HG03060 (cell line): ENCODE measurements at regions not wholly inside any gene's neighbourhood (a gene's known extent, or its start where the extent isn't known, plus 50 kb on each side); places are given as distances from the start of the nearest gene placed in this dataset.
"Not testable (repeated sequence)": the region's sequence is repeated elsewhere in the genome, so short reads cannot be mapped to it uniquely, and the experiment has no call there.

Experiments
- ATAC-seq: cut with Tn5 transposase; IDR thresholded peaks from one replicate; pipeline ENCODE4 v1.9.1; 2021; ENCODE audit warnings: low read depth, moderate number of reproducible peaks; ENCODE audit not compliant: unreplicated experiment

DNA sequence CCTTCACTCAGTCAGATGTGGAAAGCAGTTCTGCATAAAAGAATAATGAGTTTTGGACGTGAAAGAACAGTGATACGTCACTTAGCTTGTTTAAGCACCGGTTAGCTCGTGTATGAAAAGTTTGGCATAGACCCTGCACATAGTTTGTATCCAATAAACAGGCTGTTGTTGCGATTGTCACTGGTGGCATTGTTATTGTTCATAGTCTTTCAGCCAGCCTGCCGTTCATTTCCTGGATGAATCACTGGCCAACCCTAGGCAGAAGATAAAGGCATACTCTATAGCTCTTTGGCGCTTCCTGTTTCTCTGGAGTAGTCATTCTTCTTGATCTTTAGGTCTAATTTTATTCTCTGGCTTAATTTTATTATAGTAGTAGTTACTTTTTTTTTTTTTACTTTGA, 57.8 kb upstream of the ANKRD30A start:
- ATAC-seq: no peak

DNA sequence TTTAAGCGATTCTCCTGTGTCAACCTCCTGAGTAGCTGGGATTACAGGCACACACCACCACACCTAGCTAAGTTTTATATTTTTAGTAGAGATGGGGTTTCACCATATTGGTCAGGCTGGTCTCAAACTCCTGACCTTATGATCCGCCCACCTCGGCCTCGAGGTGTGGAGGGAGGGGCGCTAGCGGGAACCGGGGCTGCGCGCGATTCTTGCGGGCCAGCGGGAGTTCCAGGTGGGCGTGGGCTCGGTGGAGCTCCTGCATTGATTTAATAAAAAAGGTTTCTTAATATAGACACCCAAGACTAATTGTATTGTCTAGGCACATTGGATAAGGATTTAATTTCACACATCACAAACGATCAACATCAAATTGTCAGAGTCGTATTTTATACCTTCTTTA, 63.1 kb upstream of the ANKRD30A start:
- not testable (repeated sequence) for ATAC-seq

DNA sequence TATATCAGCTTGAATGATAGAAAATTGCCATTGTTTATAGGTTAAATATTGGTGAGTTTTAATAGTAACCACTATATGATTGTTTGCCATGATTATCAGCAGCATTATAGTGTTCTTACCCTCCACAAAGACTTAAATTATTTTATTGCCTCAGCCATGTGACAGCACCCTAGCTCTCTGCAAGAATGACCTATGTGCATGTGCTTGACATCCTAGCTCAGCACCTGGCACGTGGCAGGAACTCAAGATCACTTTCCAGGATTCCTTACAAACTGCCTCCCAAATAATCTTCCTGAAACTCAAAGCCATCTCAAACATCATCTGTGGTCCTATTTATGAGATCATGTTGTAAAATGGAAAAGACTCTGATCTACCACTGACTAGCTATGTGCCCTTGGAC, 68.1 kb upstream of the ANKRD30A start:
- ATAC-seq: no peak

DNA sequence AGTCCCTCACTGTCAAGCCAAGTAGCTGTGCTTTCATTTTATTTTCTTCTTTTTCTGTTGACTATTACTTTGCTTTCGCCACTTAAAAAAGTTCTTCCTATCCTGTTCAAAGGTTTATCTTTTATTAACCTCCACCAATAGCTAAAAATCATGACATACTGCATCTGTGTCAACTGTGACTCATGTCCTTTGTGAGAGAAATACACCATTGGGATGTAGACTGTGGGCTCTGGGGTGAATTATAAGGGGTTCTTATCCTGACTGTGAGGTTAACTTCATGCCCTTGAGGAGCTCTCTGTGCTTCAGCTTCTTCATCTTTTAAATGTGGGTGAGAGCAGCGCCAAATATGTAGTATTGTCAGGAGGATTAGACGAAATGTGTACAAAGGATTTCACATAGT, 71.9 kb upstream of the ANKRD30A start:
- no peak for ATAC-seq

DNA sequence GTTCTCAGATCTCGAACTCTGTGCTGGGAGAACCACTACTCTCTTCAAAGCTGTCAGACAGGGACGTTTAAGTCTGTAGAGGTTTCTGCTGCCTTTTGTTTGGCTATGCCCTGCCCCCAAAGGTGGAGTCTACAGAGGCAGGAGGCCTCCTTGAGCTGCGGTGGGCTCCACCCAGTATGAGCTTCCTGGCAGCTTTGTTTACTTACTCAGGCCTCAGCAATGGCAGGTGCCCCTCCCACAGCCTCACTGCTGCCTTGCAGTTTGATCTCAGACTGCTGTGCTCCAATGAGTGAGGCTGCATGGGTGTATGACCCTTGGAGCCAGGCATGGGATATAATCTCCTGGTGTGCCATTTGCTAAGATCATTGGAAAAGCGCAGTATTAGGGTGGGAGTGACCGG, 75.4 kb upstream of the ANKRD30A start:
- not testable (repeated sequence) for ATAC-seq

DNA sequence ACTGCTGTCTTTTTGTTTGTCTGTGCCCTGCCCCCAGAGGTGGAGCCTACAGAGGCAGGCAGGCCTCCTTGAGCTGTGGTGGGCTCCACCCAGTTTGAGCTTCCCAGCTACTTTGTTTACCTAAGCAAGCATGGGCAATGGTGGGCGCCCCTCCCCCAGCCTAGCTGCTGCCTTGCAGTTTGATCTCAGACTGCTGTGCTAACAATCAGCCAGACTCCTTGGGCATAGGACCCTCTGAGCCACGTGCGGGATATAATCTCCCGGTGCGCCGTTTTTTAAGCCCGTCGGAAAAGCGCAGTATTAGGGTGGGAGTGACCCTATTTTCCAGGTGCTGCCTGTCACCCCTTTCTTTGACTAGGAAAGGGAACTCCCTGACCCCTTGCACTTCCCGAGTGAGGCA, 81.1 kb upstream of the ANKRD30A start:
- ATAC-seq: not testable (repeated sequence)

DNA sequence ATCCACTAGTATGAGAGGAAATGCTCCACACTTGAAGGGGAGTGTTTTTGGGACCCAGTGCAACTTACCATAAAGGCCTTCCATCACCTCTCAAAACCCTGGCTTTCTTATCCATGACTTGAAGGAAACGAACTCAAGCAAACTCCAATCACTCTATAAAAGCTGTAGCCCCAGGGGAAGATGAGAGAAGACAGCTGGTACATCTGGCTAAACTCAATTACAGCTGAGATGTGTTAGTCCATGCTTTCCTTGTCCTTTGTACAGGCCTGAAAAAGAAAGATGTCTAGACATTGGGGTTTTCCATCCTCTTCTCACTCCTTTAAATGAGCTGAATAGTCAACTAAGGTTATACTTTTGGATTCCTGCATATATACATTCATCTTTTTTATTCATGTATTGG, 89.5 kb upstream of the ANKRD30A start:
- ATAC-seq: no peak

DNA sequence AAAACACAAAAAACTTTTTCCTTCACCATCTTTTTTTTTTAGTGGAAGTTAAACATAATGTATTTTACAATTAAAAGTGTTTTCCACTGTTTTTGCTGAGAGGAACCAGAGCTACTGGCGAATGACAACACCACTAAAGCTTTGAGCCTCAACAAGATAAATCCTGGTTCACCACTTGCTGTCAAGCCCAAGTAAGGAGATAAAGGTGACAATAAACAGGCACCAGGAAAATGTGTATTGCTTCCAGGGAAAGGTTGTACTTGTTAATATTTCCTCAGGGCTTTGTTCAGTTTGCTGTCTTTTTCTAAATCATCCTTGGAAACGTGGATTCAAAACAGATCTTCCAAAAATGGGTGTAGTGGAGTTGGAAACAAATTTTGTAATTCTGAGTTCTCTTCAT, 109.9 kb upstream of the ANKRD30A start:
- no peak for ATAC-seq

DNA sequence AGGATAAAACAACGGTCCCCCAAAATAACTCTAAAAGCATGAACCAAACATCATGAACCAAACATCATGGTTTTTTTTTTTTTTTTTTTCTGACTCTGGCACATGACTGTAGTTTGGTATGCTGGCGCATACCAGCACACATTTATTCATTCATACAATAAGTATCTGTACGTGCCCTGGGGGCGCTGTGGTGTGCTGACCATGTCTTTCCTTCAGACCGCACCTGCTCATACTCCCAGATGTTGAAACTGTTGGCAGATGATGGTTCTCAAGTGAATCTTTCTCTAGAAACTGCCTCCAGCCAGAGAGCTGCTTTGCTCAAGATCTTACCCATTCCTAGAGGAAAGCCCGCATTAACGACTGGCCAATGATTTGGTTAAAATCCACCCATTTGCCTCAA, 114.7 kb upstream of the ANKRD30A start:
- ATAC-seq: no peak

DNA sequence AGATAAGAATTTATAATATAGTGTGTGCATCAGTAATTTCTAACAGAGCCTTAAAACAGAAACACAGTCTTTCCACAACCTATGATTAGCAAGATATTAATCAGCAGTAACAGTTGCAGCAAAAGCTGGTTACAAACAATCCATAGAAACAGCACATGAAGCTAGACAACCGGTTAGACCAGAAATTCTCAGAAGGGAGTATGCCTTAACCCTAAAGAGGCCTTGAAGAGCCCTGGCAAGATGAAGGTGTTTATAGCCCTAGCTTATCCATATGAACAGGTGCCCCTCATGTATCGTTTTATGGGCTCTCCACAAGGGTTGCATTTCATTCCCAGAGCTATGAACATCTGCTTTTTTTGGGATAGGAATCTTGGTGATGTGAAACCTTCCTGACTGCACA, 117.1 kb upstream of the ANKRD30A start:
- not testable (repeated sequence) for ATAC-seq

DNA sequence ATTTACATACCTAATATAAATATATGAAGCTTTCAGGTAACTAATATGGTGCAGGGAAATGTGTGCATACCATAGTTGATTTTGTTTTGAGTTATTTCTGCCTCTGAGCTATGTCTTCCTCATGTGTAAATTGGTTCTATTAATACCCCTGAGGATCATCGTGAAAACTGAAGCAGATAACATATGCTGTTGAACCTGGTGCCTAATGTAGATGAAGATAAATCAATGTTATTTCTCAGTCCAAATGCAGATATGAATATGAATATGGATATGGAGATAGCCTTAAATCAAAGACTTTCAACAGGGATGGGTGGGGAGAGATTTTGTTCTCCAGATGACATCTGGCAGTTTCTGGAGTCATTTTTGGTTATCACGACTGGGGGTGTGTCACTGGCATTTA, 122.3 kb upstream of the ANKRD30A start:
- no peak for ATAC-seq

DNA sequence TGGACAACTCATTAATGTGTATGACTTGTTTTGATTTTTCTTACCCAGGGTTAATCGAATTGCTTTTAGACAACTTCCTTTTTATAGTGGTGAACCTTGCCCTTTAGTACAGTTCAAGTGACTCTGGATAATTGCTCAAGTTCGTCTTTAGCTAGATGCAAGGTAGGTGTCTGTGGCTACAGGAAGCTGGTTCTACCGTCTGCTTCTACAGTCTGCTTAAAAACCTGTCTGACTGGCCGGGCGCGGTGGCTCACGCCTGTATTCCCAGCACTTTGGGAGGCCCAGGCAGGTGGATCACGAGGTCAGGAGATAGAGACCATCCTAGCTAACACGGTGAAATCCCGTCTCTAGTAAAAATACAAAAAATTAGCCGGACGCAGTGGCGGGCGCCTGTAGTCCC, 129.6 kb upstream of the ANKRD30A start:
- not testable (repeated sequence) for ATAC-seq

DNA sequence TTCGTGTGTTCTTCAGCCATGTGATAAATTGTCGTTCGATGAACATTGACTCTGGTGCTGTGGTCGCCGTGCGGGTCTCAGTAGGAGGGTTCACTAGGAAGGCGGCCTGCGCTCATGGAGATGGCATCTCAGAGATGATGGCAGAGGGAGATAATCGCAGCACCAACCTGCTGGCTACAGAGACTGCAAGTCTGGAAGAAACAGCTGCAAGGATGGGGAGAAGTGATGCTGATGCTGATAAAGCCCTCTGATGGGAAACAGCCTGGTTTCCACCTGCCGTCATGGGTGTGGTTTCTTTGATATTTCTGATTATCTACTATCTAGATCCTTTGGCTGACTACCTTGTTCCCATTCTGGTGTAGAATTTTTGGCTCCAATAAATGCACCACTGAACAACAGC, 130.5 kb upstream of the ANKRD30A start:
- no peak for ATAC-seq

DNA sequence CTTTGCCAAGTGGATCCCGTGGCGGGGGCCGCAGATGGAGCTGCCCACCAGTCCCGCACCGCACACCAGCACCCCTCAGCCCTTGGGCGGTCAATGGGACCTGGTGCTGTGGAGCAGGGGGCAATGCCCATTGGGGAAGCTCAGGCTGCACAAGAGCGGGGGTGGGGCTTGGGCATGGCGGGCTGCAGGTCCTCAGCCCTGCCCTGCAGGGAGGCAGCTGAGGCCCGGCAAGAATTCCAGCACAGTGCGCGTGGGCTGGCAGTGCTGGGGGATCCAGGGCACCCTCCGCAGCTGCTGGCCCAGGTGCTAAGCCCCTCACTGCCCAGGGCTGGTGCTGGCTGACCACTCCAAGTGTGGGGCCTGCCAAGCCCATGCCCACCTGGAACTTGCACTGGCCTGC, 136.2 kb upstream of the ANKRD30A start:
- ATAC-seq: no peak

DNA sequence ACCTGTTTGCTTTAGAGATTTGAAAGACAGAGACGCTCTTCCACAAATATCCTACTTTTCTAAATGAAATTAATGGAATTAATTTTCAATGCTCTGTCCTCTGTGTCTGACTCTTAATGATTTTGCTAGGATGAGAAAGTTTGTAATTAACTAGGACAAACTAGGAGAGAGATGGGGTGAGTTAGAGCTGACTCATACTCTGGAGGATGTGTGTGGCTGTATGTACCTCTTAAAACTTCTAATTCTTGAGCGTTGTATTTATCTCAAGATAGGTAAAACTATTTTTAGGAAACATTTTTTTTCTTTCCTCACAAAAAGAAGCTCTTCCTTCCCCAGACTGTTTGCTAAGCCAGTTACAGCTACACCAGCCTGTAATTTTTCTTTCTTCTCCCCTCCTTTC, 178.8 kb upstream of the ANKRD30A start:
- no peak for ATAC-seq

DNA sequence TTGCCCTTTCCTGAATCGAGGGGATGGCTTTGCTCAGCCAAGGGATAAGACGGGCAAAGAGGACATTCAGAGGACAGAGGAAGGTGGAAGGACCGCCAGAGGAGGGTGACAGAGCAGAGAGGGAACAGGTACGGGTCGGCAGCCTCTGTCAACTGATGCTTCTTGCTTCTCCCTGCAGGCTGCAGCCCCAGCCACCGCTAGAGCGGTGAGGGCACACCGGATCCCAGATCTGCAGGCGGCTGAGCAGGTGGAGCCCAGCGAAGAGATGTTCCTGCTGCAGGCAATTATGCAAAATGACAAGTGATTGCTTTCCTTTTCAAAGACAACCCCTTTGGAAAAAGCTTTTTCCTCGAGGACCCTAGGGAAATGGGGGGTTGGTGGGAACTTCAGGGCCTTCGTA, 181.9 kb upstream of the ANKRD30A start:
- no peak for ATAC-seq

DNA sequence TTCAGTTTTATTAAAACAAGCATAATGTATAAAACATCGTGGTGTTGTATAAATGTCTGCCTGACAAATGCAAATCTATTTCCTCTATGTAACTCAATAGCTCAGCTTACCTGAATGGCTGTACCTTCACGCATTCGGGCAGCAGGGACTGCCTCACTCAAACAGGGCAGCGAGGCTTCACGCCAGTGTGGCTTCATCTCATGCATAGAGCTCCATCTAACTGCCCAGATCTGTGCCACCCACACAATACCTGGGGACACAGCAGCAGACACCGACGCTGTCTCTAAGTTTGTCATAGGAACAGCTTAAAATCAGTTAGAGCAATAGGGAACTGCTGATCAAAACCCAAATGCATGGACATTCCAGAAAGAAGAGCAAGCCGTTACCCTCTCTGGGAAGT, 182.8 kb upstream of the ANKRD30A start:
- no peak for ATAC-seq

DNA sequence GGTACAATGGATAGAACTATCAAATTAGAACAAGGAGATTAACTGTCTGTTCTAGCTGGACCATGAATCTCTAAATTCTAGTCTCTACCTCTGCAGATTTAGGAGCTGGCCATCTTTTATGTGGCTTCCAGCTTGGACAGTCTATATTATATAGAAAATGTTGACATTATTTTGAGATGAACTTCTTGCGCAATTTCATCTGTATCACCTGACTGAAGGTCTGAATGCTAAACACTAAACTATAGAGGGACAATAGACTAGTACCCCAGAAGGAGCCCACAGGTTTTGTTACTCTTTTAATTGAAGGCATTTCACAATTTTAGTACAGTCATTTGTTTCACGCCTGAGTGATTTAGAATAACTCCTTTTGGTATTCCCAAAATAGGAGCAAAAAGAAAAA, 222.4 kb upstream of the ANKRD30A start:
- no peak for ATAC-seq

DNA sequence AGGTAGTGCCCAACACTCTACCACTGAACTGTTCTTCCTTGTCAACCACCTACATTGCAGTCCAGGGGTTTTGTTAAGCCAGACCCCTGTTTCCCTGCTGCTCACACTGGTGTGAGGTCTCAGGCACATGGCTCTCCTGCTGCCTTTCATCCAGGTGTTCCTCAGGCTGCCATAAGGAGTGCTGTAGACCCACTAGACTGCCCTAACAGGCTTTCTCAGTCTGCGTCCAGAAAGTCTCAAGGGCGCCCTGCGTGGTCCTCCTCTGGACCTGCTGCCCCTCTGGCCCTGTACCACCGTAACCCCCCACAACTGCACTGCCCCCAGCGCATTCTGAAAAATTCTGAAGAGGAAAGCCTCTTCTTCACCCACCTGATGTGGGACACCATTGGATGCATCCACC, 225.7 kb upstream of the ANKRD30A start:
- no peak for ATAC-seq

DNA sequence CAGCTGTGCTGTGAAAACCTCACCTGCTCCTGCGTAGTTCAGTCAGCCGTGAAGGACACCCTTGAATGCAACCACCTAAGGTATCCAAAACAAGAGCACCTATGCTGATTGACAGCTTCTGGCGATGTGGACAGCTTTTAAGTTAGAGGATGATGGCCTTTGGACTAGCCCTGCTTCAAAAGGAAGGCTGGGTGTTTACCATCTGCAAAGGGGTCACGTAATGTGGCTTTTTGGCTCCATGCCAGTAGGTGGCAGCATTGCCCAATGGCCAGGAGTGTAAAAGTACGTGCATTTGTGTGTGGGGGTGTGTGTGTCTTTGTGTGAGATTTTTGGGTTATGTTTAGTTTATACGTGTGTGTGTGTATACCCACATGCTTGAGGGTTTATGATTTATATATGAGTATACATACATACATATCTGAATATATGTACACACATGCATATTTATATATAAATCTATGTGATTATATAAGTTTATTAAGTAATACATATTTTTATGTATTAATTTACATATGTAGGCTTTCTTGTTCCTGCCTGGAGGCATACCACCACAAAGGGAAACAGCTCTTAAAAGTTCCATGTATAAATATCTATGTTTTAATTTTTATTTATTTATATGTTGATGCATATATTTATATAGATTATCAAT, 236.3 kb upstream of the ANKRD30A start:
- no peak for ATAC-seq

DNA sequence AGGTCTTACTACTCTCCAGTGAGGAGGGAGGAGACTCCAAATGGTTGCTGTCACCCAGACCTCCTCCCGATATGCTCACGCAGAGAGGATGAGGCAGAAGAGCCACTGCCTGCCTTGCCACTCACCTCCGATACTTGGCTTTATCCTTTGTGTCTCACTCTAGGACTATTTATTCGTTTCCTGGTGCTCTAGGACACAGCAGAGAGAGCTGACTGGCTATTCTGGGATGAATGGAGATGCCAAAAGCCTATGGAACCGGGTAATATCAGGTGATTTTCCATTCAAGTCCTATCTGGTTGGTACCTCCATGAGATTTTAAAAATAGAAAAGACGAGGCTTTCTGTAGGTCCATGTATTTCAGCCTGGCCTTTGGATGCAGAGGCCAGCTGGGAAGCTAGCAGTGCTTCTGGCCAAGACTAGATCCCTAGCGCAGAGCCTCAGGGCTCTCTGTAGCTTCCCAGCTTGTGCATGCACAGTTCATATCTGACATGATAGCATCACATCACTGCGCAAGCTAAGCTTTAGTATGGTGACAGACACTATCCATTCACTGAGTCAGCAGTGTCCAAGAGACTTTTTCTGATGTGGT, 239.0 kb upstream of the ANKRD30A start:
- ATAC-seq: no peak

DNA sequence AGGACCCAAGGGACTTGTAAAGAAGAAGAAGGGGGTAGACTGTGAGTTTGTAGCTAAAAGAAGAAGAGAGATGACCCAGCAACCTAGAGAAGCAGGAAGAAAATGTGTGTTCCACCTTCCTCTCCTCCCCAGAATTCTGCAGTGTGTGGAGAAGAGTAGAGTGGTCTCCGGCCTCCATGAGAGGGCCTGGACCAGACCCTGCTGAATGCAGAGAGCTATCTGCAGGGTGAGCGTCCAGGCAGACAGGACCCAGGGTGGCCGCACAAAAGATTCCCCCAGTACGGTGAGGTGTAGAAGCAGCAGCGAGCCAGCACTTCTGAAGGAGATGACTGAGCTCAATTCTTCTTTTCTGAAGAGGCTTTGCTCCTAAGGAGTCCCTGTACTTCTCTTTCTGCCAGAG, 239.7 kb upstream of the ANKRD30A start:
- ATAC-seq: no peak

DNA sequence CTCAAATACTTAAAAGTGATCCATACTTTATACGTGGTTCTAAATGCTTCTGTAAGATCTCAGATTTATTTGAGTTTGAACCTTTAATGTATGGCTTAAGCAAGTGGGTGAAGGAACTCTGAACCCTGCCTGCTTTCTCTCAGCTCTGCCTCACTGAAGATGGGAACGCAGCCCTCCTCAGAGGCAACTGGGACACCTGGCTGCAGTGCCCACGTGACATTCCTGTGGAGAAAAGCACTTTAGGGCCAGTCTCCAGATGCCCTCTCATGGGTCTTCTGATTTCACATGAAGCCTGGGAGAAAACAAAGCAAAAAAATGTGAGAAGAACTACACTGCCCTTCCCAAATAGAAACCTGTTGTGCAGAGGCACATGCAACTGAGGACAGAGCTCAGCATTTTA, 242.6 kb upstream of the ANKRD30A start:
- no peak for ATAC-seq
